Psoas muscle (tissue), 7 donors: ENCODE measurements at regions not wholly inside any gene's neighbourhood (a gene's known extent, or its start where the extent isn't known, plus 50 kb on each side); places are given as distances from the start of the nearest gene placed in this dataset.
A peak's percentile ranks its signal among the peaks of the same experiment; 100 is the strongest.
"Not testable (repeated sequence)": the region's sequence is repeated elsewhere in the genome, so short reads cannot be mapped to it uniquely, and the experiment has no call there.

Experiments
- ATAC-seq, 4 donors: fragments of 200-7000 bp; cut with Tn5 transposase; one replicate each; pipeline ENCODE4 v1.9.1; 2020; ENCODE audit warnings: moderate library complexity in 3 of 4, mild to moderate bottlenecking in 2 of 4
- DNase-seq, 2 donors: peaks; one replicate each; pipeline ENCODE4 v3.0.0-alpha.2; 2020
- H3K27ac ChIP-seq: fragments of 200-600 bp; one replicate; pipeline ENCODE4 v1.8.0; 2022
- H3K27me3 ChIP-seq, 3 donors: fragments of 200-600 bp in 1 of 3; one replicate each; pipeline versions ENCODE4 v1.6.1 to v1.8.0; 2013 to 2022; ENCODE audit warnings: low read length in 2 of 3, mild to moderate bottlenecking in 2 of 3, moderate library complexity in 1 of 3; ENCODE audit not compliant: insufficient read depth in 3 of 3
- H3K36me3 ChIP-seq, 2 donors: fragments of 200-600 bp in 1 of 2; one replicate each; pipeline versions ENCODE4 v1.6.1 to v1.8.0; 2013 to 2022; ENCODE audit warnings: low read depth in 1 of 2, mild to moderate bottlenecking in 1 of 2, moderate library complexity in 1 of 2; ENCODE audit not compliant: insufficient read depth in 1 of 2
- H3K4me1 ChIP-seq: fragments of 200-600 bp; one replicate; pipeline ENCODE4 v1.8.0; 2022
- H3K4me3 ChIP-seq: fragments of 200-600 bp; one replicate; pipeline ENCODE4 v1.8.0; 2022; ENCODE audit warnings: mild to moderate bottlenecking
- H3K9me3 ChIP-seq: fragments of 200-600 bp; one replicate; pipeline ENCODE4 v1.8.0; 2022
- CTCF ChIP-seq: fragments of 200-600 bp; IDR thresholded peaks from one replicate; pipeline ENCODE4 v1.8.0; 2022; ENCODE audit warnings: antibody characterized with exemption
- WGBS, 3 donors: extraction: QIAGEN DNeasy Blood & Tissue Kit; methylation state at CpG; one replicate each; pipeline versions ENCODE4 v1.1.6 to v1.1.7; 2013; 5-methylcytosine and 5-hydroxymethylcytosine counted together
- intact Hi-C, 2 donors: fragments of 100-400 bp; cut with DNase I; formaldehyde crosslinking; loops; one replicate each; pipeline versions ENCODE4 v1.11.0 to v1.14.2; 2022
- donor health status: healthy with polysubstance abuse.
- donor health status: DM: no; HTN: no; CAD: no; lungs with moderate emphysema.
- donor health status: Bipolar disorder and iron deficiency.
- donor health status: healthy.
- donor health status: DM: yes; HTN: yes; CAD: no.
- donor health status: DM: no; HTN: no; CAD: no.
- donor health status: DM: yes; HTN: yes; CAD: no.

GRCh38 chr10:115028419-115028818 lies 64.7 kb upstream of the ATRNL1 start:
- TF ChIP-seq CTCF: no peak
- intact Hi-C loops: no loop called here
- H3K27me3 ChIP-seq: no peaks in the 10 kb centered on the region
- no peak overlapping the region for H3K27ac ChIP-seq
- 61 to 79% (median 75%) methylated on average over 1 of the region's 1 CpG for WGBS, 3 donors
- H3K4me1 ChIP-seq: no peaks in the 10 kb centered on the region
- ATAC-seq (no peak), DNase-seq (no peak)
- H3K36me3 ChIP-seq: no peaks in the 10 kb centered on the region
- H3K4me3 ChIP-seq: no peak overlapping the region
- H3K9me3 ChIP-seq: no peaks in the 10 kb centered on the region

GRCh38 chr10:115029452-115030375 lies 63.5 kb upstream of the ATRNL1 start:
- Histone ChIP-seq H3K9me3 (no peaks in the 10 kb centered on the region), H3K4me3 (no peak overlapping the region), H3K27me3 (no peaks in the 10 kb centered on the region), H3K27ac (no peak overlapping the region), H3K4me1 (no peaks in the 10 kb centered on the region), H3K36me3 (no peaks in the 10 kb centered on the region)
- TF ChIP-seq CTCF: no peak
- ATAC-seq (no peak), DNase-seq (no peak)
- WGBS, 3 donors: 76 to 84% (median 80%) methylated on average over 8 of the region's 8 CpGs
- intact Hi-C loops: no loop called here

GRCh38 chr10:115030483-115031200 lies 62.5 kb upstream of the ATRNL1 start:
- H3K27me3 ChIP-seq: no peaks in the 10 kb centered on the region
- ATAC-seq: peak in 2 of 4 donors; percentile 36 to 61
- H3K4me1 ChIP-seq: no peaks in the 10 kb centered on the region
- H3K4me3 ChIP-seq: no peak overlapping the region
- no peaks in the 10 kb centered on the region for H3K36me3 ChIP-seq
- intact Hi-C loops: no loop called here
- 45 to 68% (median 49%) methylated on average over 8 of the region's 8 CpGs for WGBS, 3 donors
- H3K9me3 ChIP-seq: no peaks in the 10 kb centered on the region
- H3K27ac ChIP-seq: peak overlapping the region; percentile 10
- no peak for TF ChIP-seq CTCF
- DNase-seq: no peak

GRCh38 chr10:115033898-115034297 lies 59.3 kb upstream of the ATRNL1 start:
- WGBS, 3 donors: 75 to 86% (median 76%) methylated on average over 6 of the region's 6 CpGs
- intact Hi-C loops: no loop called here
- TF ChIP-seq CTCF: no peak
- H3K9me3 ChIP-seq: no peaks in the 10 kb centered on the region
- ATAC-seq (peak in 2 of 4 donors; percentile 36 to 62), DNase-seq (no peak)
- no peaks in the 10 kb centered on the region for H3K36me3 ChIP-seq
- H3K27me3 ChIP-seq: no peaks in the 10 kb centered on the region
- no peak overlapping the region for H3K4me3 ChIP-seq
- no peak overlapping the region for H3K27ac ChIP-seq
- no peaks in the 10 kb centered on the region for H3K4me1 ChIP-seq

GRCh38 chr10:115039781-115040180 lies 53.4 kb upstream of the ATRNL1 start:
- H3K27me3 ChIP-seq, ATAC-seq, H3K27ac ChIP-seq, H3K9me3 ChIP-seq, H3K4me1 ChIP-seq, intact Hi-C loops, DNase-seq, H3K36me3 ChIP-seq, H3K4me3 ChIP-seq: not testable (repeated sequence)
- WGBS, 3 donors: 79 to 95% (median 79%) methylated on average over 1 of the region's 1 CpG
